H9 (cell line): ENCODE measurements at regions not wholly inside any gene's neighbourhood (a gene's known extent, or its start where the extent isn't known, plus 50 kb on each side); places are given as distances from the start of the nearest gene placed in this dataset.

Experiments
- DNase-seq: peaks from one replicate; pipeline ENCODE4 v3.0.0-alpha.2; 2017
- H2AFZ ChIP-seq: one replicate; pipeline ENCODE4 v1.6.1; 2013; ENCODE audit warnings: mild to moderate bottlenecking, low read length, control low read depth, moderate library complexity
- H2AK5ac ChIP-seq: 2 replicates; pipeline ENCODE4 v1.6.1; 2013; ENCODE audit warnings: low read length, control low read depth, mixed read lengths; ENCODE audit not compliant: insufficient read length
- H2BK120ac ChIP-seq: one replicate; pipeline ENCODE4 v1.6.1; 2013; ENCODE audit warnings: low read depth, mild to moderate bottlenecking, low read length, control low read depth, inconsistent platforms; ENCODE audit not compliant: poor library complexity, severe bottlenecking
- H2BK12ac ChIP-seq: 2 replicates; pipeline ENCODE4 v1.6.1; 2013; ENCODE audit warnings: low read length, control low read depth, mixed read lengths, low read depth; ENCODE audit not compliant: insufficient read length
- H2BK15ac ChIP-seq: 2 replicates; pipeline ENCODE4 v1.6.1; 2013; ENCODE audit warnings: low read depth, low read length, control low read depth
- H2BK20ac ChIP-seq: one replicate; pipeline ENCODE4 v1.6.1; 2013; ENCODE audit warnings: low read depth, mild to moderate bottlenecking, low read length, control low read depth, inconsistent platforms; ENCODE audit not compliant: poor library complexity, severe bottlenecking
- H2BK5ac ChIP-seq: 2 replicates; pipeline ENCODE4 v1.6.1; 2013; ENCODE audit warnings: low read length, control low read depth, mixed read lengths; ENCODE audit not compliant: insufficient read length
- H3K14ac ChIP-seq: 2 replicates; pipeline ENCODE4 v1.6.1; 2013; ENCODE audit warnings: low read length, control low read depth; ENCODE audit not compliant: insufficient read depth
- H3K18ac ChIP-seq: 2 replicates; pipeline ENCODE4 v1.6.1; 2013; ENCODE audit warnings: low read depth, mild to moderate bottlenecking, mixed read lengths, low read length, control low read depth; ENCODE audit not compliant: insufficient read length
- H3K23ac ChIP-seq: 2 replicates; pipeline ENCODE4 v1.6.1; 2013; ENCODE audit warnings: low read length, control low read depth, mixed read lengths, low read depth; ENCODE audit not compliant: insufficient read length
- H3K23me2 ChIP-seq: 2 replicates; pipeline ENCODE4 v1.6.1; 2013; ENCODE audit warnings: low read depth, mild to moderate bottlenecking, mixed read lengths, low read length, control low read depth; ENCODE audit not compliant: insufficient read length, poor library complexity, severe bottlenecking
- H3K27ac ChIP-seq: 2 replicates; pipeline ENCODE4 v1.5.1; 2013; ENCODE audit warnings: low read length, control low read depth, mixed read lengths, low read depth; ENCODE audit not compliant: insufficient read length
- H3K27me3 ChIP-seq: 2 replicates; pipeline ENCODE4 v1.6.1; 2013; ENCODE audit warnings: low read length, control low read depth, inconsistent platforms; ENCODE audit not compliant: insufficient read depth
- H3K4ac ChIP-seq: 2 replicates; pipeline ENCODE4 v1.6.1; 2013; ENCODE audit warnings: low read depth, mild to moderate bottlenecking, control low read depth, inconsistent platforms, low read length, moderate library complexity
- H3K4me1 ChIP-seq: 2 replicates; pipeline ENCODE4 v1.6.1; 2013; ENCODE audit warnings: low read length, control low read depth, inconsistent platforms; ENCODE audit not compliant: insufficient read depth
- H3K4me2 ChIP-seq: 2 replicates; pipeline ENCODE4 v1.6.1; 2013; ENCODE audit warnings: low read length, control low read depth, mixed read lengths; ENCODE audit not compliant: insufficient read length, insufficient read depth
- H3K56ac ChIP-seq: 2 replicates; pipeline ENCODE4 v1.6.1; 2013; ENCODE audit warnings: low read depth, mild to moderate bottlenecking, mixed read lengths, low read length, control low read depth; ENCODE audit not compliant: insufficient read length
- H3K79me1 ChIP-seq: 2 replicates; pipeline ENCODE4 v1.6.1; 2013; ENCODE audit warnings: low read depth, mild to moderate bottlenecking, moderate library complexity, low read length, control low read depth, inconsistent platforms; ENCODE audit not compliant: insufficient read depth, poor library complexity, severe bottlenecking
- H3K79me2 ChIP-seq: 2 replicates; pipeline ENCODE4 v1.6.1; 2013; ENCODE audit warnings: low read length, control low read depth, inconsistent platforms; ENCODE audit not compliant: insufficient read depth
- H3K9ac ChIP-seq: 2 replicates; pipeline ENCODE4 v1.6.1; 2013; ENCODE audit warnings: low read length, control low read depth, mixed read lengths; ENCODE audit not compliant: insufficient read length; ENCODE audit errors: extremely low read depth
- H3K9me3 ChIP-seq: one replicate; pipeline ENCODE4 v1.6.1; 2013; ENCODE audit warnings: low read depth, low read length, inconsistent platforms; ENCODE audit not compliant: control insufficient read depth
- H3T11ph ChIP-seq: one replicate; pipeline ENCODE4 v1.6.1; 2013; ENCODE audit warnings: mild to moderate bottlenecking, low read length, control low read depth, inconsistent platforms
- H4K20me1 ChIP-seq: one replicate; pipeline ENCODE4 v1.6.1; 2013; ENCODE audit not compliant: control insufficient read depth, insufficient read length, insufficient read depth
- H4K5ac ChIP-seq: 2 replicates; pipeline ENCODE4 v1.6.1; 2013; ENCODE audit warnings: low read depth, mild to moderate bottlenecking, mixed read lengths, low read length, control low read depth; ENCODE audit not compliant: insufficient read length
- H4K8ac ChIP-seq: replicated peaks from 2 replicates; pipeline ENCODE4 v1.6.1; 2013; ENCODE audit warnings: low read length, control low read depth, mixed read lengths, low read depth; ENCODE audit not compliant: insufficient read length
- H4K91ac ChIP-seq: 2 replicates; pipeline ENCODE4 v1.6.1; 2013; ENCODE audit warnings: low read depth, mild to moderate bottlenecking, moderate library complexity, mixed read lengths, low read length, control low read depth; ENCODE audit not compliant: insufficient read length
- H3K27ac Mint-ChIP-seq, 3 experiments: 2 replicates in 2 of 3; 3 replicates in 1 of 3; pipeline ENCODE4 v1.8.0; 2020 to 2021; ENCODE audit warnings: mixed read lengths in 3 of 3, mild to moderate bottlenecking in 1 of 3, moderate library complexity in 1 of 3
- H3K27me3 Mint-ChIP-seq: 2 replicates; pipeline ENCODE4 v1.8.0; 2021; ENCODE audit warnings: low read depth, mild to moderate bottlenecking, moderate library complexity, mixed read lengths
- H3K36me3 Mint-ChIP-seq, 3 experiments: 2 replicates in 2 of 3; 3 replicates in 1 of 3; pipeline ENCODE4 v1.8.0; 2020 to 2021; ENCODE audit warnings: low read depth in 3 of 3, mixed read lengths in 3 of 3; ENCODE audit not compliant: insufficient read depth in 1 of 3
- H3K4me1 Mint-ChIP-seq, 2 experiments: 2 replicates each; pipeline ENCODE4 v1.8.0; 2020; ENCODE audit warnings: mixed read lengths in 2 of 2
- H3K4me3 Mint-ChIP-seq, 2 experiments: 2 replicates in 1 of 2; 3 replicates in 1 of 2; pipeline ENCODE4 v1.8.0; 2020 to 2021; ENCODE audit warnings: mild to moderate bottlenecking in 2 of 2, mixed read lengths in 2 of 2, moderate library complexity in 1 of 2
- H3K9me3 Mint-ChIP-seq, 2 experiments: 2 replicates in 1 of 2; 3 replicates in 1 of 2; pipeline ENCODE4 v1.8.0; 2020; ENCODE audit warnings: mild to moderate bottlenecking in 2 of 2, mixed read lengths in 2 of 2, moderate library complexity in 1 of 2
- CTCF ChIP-seq: fragments of 200-600 bp; sonication (generic); conservative IDR thresholded peaks from 3 replicates; pipeline ENCODE4 v1.8.0; 2021; ENCODE audit warnings: antibody characterized with exemption, mild to moderate bottlenecking
- WGBS: extraction: QIAGEN DNeasy Blood & Tissue Kit; methylation state at CpG from one replicate; pipeline ENCODE4 v1.1.7; 2013; ENCODE audit warnings: missing lambda C conversion rate, low lambda C conversion rate, mixed read lengths; ENCODE audit not compliant: insufficient read length; ENCODE audit errors: extremely low coverage; 5-methylcytosine and 5-hydroxymethylcytosine counted together

DNA sequence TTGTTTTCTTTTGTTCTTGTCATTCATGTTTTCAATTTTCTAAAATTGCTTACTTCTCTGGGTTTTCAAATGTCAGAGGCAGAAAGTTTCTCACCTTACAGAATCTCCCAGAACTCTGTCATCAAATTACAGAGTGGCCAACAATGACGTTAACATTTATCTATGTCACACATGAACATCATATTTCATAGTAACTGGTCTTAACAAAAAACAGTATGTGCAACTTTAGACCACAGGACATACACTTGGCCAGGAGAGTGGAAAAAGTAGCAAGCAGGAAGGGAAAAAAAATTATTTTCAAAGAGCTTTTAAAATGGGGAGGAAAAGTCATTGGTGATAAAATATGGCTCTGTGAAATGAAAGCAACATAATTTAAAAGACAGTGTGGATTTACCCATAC is 426.5 kb downstream of the MED13L start:
- no peak overlapping the region for H3K9ac ChIP-seq
- no peak overlapping the region for H3K27ac Mint-ChIP-seq

More for the DNA sequence above, 426.5 kb downstream of the MED13L start:
- Histone ChIP-seq H2AK5ac (no peak overlapping the region), H2BK15ac (no peak overlapping the region), H3K56ac (no peak overlapping the region), H3K9me3 (no peaks in the 10 kb centered on the region), H2AFZ (no peak overlapping the region), H3T11ph (no peak overlapping the region), H3K27ac (no peak overlapping the region), H4K91ac (no peak overlapping the region), H3K4ac (no peak overlapping the region), H2BK120ac (no peak overlapping the region), H3K23ac (no peak overlapping the region), H3K14ac (no peak overlapping the region), H3K4me1 (no peaks in the 10 kb centered on the region), H2BK5ac (no peak overlapping the region), H4K8ac (no peak overlapping the region), H2BK12ac (no peak overlapping the region), H3K18ac (no peak overlapping the region), H2BK20ac (no peak overlapping the region), H3K23me2 (no peaks in the 10 kb centered on the region), H3K79me2 (no peaks in the 10 kb centered on the region), H4K5ac (no peak overlapping the region), H3K4me2 (no peak overlapping the region), H3K27me3 (no peaks in the 10 kb centered on the region), H3K79me1 (no peaks in the 10 kb centered on the region), H4K20me1 (no peaks in the 10 kb centered on the region)
- no peak for TF ChIP-seq CTCF
- Mint-ChIP-seq H3K36me3 (no peaks in the 10 kb centered on the region), H3K4me1 (0 out of 4 replicates have a peak, but pooled peaks cover 0 to 3% of the 10 kb centered on the region in 2 experiments), H3K9me3 (peaks cover 0 to 7% of the 10 kb centered on the region in 2 experiments; a peak in 3 of 5 replicates), H3K27me3 (no peaks in the 10 kb centered on the region), H3K4me3 (no peak overlapping the region)
- no CpG with 5 or more reads among the region's 1 CpG for WGBS
- no peak for DNase-seq
